ENCODE measurements at regions not wholly inside any gene's neighbourhood (a gene's known extent, or its start where the extent isn't known, plus 50 kb on each side); places are given as distances from the start of the nearest gene placed in this dataset.

- DNase-seq (ENCODE audit: low read depth): no peak
Measured at GRCh38 chr17:83195330-83196023, 116.1 kb downstream of the METRNL start.

DNA sequence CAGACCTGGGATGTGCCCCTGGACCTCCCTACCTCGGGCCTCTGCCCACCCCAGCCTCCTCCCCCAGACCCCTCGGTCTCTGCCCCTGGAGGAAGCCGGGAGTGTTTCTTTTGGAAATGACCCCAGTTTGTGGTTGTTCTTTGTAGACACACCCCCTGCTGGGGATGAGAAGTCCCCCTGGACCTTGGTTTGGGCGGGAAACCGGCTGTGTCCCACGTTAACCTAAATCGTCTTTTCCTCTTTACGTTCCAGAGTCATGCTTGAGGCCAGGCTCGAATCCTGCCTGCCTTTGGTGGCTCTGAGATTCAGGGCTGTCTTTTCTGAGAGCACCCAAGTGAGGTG is 116.6 kb downstream of the METRNL start:
- H3K4me3 ChIP-seq (ENCODE audit: low read depth, low read length): no peak overlapping the region
- no peak for DNase-seq (ENCODE audit: low read depth)
- TF ChIP-seq CTCF (IDR thresholded peaks at IDR 0.05; ENCODE audit: low read depth, low read length, missing control alignments): no peak

More at GRCh38 chr17:83195330-83196023, 116.1 kb downstream of the METRNL start:
- TF ChIP-seq CTCF (IDR thresholded peaks at IDR 0.05; ENCODE audit: low read depth, low read length, missing control alignments): no peak
- no peak overlapping the region for H3K4me3 ChIP-seq (ENCODE audit: low read depth, low read length)

DNA sequence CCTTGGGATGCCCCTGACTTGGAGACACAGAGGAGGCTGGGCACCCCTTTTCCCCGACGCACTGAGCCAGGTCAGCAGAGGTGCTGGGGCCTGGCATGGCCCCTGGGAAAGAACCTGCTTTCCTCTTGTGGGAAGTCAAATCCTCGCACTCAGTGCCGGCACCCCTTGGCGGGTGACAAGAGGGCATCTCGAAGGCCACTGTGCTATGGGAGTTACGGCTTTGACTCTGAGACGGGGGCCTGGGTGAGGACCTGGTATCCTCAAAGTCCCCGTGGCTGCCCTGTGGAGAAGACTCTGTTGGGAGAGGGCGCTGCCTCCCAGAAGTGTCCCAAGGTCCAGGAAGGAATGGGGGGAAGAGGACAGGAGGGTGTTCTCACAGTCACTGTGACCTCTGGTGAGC is 117.0 kb downstream of the METRNL start:
- DNase-seq (ENCODE audit: low read depth): no peak
- no peak for TF ChIP-seq CTCF (IDR thresholded peaks at IDR 0.05; ENCODE audit: low read depth, low read length, missing control alignments)
- H3K4me3 ChIP-seq (ENCODE audit: low read depth, low read length): no peak overlapping the region

DNA sequence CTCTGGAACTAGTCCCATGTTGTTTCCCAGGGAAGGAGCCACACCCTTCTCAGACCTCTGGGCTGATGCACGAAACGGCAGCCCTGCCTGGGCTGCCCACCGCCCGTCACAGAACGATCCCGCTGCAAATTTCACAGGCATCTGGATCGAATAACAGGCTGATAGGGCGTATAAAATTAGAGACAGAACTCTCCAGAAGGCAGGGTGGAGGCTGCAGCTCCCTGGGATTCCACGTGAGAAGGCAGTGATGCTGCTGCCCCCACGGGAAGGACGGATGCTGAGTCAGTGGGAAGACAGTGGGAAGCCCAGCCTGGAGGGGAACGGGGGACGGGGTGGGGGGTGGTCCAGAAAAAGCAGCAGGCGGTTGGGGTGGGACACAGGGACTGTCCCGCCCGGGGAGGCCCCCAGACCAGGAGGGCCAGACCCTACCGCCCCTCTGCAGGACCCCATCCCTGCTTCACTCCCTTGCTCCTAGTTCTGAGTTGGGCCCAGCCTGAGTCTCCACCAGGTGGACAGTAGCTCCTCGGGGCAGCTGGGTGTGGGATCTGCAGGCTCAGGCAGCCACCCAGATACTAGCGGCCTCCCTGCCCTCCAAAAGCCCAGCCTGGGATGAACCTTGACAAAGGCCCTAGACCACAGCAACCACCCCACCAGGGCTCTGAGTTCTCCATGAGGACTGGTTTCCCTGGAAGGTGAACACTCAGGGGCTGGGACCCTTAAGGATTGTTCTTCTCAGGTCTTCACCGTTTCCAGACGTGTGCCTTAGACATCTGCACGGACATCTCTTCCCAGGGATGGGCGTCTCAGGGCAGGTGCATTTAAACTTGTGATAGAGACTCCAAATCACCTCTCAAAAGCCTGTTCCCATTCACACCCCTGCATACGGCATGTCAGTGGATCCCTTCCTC is 117.8 kb downstream of the METRNL start:
- no peak for DNase-seq (ENCODE audit: low read depth)
- no peak for TF ChIP-seq CTCF (IDR thresholded peaks at IDR 0.05; ENCODE audit: low read depth, low read length, missing control alignments)
- H3K4me3 ChIP-seq (ENCODE audit: low read depth, low read length): no peak overlapping the region

- TF ChIP-seq CTCF (IDR thresholded peaks at IDR 0.05; ENCODE audit: low read depth, low read length, missing control alignments): no peak
- H3K4me3 ChIP-seq (ENCODE audit: low read depth, low read length): no peak overlapping the region
- DNase-seq (ENCODE audit: low read depth): no peak
Measured at GRCh38 chr17:83198366-83199341, 119.2 kb downstream of the METRNL start.

GRCh38 chr17:83199500-83200201 is 120.2 kb downstream of the METRNL start:
- H3K4me3 ChIP-seq (ENCODE audit: low read depth, low read length): peak overlapping the region; percentile 22
- TF ChIP-seq CTCF (IDR thresholded peaks at IDR 0.05; ENCODE audit: low read depth, low read length, missing control alignments): no peak
- DNase-seq (ENCODE audit: low read depth): no peak
